NCI-H460 (cell line): ENCODE measurements at regions not wholly inside any gene's neighbourhood (a gene's known extent, or its start where the extent isn't known, plus 50 kb on each side); places are given as distances from the start of the nearest gene placed in this dataset.

Experiments used
- DNase-seq: peaks from one replicate; pipeline ENCODE4 v3.0.0-alpha.2; 2016; ENCODE audit warnings: low read depth; ENCODE audit errors: extremely low read depth

DNA sequence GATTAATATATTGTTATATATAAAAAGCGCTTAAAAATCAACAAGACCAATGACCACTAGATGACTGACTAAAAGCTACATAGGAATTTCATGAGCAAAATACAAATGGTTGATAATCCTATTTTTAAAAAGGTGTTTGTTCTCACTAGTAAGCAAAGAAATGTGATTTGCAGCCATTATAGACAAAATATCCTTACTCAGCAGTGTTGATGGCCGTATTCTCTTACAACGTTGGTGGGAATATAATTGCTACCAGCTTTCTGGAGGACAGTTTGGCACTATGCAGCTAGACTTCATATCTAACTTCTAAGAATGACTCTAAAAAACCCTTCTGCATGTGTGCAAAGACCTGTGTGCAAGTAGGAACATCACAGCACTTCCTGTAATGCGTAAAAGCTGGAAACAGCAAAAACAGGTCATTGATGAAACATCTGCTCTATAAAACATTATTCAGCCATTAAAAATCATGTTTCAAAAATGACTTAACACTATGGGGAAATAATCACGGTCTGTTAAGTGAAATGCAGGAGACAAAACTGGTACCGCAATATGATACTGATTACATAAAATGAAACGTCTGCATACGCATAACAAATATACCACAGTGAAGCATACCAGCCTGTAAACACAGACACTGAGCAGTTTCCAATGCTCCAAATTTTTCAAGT lies 70.1 kb upstream of the LINC01488 start:
- DNase-seq = no peak

DNA sequence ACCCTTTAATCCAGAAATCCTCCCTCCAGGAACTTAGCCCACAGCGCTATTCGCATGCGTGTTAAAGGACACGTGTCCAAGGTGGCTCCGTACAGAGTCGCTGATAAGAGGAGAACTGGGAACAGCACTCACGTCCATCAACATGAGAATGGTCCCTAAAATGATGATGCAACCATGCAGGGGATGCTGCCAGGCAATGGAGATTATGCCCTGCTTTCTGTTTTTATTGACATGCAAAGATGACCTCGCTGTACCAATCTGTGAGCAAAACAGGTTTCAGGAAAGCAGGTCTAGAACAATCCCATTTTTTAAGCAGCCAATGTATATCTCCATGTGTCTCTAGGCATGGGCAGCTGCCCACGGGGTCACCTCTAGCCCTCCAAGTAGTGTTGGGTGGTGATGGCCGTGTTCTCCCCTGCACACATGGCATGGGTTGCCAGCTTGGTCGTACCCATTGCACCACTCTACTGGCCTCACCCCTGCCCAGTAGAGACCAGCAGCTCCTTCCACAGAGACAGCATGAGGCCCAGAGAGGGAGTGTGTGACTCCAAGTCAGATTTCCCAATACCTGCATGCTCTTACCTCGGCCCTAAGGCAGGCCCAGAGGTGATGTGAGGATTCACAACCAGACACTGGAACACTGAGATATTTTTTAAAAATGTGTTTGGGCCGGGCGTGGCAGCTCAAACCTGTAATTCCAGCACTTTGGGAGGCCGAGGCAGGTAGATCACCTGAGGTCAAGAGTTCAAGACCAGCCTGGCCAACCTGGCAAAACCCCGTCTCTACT lies 68.3 kb upstream of the LINC01488 start:
- DNase-seq = no peak

DNA sequence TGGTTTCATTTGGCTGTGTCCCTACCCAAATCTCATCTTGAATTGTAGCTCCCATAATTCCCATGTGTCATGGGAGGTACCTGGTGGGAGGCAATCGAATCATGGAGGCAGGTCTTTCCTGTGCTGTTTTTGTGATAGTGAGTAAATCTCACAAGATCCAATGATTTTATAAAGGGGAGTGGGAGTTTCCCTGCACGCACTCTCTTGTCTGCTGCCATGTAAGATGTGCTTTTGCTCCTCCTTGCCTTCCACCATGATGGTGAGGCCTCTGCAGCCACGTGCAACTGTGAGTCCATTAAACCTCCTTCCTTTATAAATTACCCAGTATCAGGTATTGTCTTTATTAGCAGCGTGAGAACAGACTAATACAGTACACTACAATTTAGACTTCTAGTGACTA lies 67.5 kb upstream of the LINC01488 start:
- DNase-seq = no peak

DNA sequence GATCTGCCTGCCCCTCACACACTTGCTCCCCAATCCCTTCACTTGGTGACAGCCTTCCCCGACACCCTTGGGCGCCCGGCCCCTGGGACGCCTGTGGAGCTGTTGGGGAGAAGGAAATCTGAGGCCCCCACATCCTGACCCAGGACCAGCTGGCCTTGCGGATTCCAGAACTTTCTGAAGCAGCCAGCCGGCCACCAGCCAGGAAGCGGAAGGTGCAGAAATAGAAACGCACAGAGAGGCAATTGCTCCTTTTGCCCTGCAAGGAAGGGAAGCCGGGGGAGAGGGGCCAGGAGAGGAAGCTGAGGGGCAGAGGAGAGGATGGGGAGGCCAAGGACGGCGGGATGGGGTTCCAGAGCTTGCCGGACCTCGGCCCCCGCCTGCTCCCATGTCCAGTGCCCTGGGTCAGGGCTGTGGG lies 66.7 kb upstream of the LINC01488 start:
- DNase-seq = no peak

DNA sequence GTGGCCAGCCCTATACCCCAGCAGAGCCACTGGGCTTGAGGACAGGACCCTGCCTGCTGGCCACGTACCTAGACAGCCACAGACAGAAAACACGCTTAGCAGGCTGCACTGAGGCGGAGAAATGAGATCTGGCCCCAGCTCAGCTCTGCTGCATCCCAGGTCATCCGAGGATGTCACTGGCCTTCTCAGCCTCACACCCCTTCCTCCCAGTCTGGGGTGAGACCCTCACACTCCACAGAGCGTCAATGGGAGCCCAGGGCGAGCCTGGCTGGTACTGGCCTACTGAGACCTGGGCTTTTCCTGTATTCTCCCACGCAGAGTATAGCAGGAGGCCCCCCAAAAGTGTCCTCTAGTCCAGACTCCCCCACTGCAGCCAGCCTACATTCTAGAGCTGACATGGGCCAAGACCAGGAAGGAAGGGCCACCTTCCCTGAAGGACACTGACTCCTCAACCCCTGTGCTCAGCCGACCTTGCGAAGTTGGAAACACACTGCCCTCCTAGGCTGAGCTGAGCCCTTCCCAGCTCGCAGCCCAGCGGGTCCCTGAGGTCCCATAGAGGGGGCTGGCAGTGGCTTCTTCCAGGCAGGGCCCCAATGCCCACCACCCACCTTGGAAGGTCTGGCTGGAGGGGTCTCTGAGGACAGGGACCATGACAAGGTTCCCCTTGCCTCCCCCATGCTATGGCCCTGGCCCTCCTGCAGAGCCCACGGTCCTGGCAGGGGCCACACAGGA lies 65.9 kb upstream of the LINC01488 start:
- no peak for DNase-seq

DNA sequence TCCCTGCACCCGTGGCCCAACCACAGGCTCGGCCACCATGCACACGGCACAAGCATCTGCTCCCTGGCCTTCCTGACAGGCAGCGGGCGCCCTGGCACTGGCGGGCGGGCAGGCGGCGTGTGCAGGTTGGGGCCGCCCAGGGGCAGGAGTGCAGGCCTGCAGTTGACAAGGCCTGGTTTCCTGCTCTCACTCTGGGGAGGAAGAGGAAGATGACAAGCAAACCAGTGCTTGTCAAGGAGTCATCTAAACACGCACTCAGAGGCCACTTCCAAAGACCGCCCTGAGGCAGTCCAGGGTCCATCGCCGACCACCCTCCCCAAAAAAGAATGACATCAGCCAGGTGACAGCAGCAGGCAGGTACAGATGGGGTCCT lies 65.3 kb upstream of the LINC01488 start:
- DNase-seq = no peak

DNA sequence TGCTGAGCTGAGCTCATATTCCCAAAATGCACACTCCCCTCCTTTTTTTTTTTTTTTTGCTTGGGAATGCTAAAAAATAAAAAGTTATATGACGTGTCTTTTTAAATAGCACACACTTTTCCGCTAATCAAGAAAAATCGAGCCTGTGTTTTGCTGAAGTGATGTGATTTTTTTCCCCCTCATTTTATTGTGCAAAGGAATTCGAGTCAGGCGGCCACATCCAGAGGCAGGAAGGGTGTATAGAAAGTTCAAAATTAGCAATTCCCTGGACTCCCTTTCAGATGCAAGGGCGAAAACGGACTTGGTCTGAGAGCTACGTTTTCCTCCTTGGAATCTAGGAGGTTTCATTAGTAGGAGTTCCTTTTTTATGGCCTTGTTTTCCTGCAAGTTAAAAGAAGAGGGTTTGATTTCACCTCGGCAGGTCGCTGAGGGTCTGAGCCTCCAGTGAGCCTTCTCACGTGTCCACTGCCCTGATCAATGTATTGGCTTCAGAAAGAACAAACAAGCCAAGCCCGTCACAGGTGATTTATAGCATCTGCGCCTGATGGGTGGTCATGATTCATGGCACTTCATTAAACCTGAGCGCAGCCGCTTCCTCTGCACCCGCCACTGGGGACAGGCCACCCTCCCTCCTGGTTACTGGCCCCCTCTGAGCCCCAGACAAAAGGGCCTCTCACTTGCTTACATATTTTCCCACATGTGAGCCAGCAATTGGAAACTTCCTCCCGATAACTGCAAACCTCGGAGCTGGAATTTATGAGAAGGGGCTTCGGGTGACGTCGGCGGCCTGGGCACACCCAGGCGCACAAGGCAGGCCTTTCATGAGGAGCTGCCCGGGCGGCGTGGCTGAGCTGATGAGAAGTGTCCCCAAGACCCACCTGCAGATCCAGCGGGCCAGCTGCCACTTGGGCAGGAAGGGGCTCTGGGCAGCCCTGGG lies 64.4 kb upstream of the LINC01488 start:
- no peak for DNase-seq

DNA sequence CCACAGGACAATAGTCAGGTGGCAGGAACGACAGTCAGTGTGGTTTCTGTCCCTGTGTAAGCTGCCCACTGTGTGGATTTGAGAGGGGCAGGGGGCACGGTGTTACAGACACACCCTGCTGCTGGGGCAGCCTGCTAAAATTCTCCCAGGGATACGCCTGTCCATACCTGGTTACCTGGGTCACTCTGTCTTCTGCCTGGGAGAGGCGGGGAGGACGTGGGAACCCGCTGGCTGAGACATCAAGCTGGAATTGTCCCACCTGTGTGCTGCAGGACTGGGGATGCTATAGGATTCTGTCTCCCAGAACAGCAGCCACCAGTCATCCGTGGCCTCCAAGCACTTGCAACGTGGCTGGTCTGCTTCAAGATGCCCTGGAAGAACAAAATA lies 63.8 kb upstream of the LINC01488 start:
- DNase-seq = no peak

DNA sequence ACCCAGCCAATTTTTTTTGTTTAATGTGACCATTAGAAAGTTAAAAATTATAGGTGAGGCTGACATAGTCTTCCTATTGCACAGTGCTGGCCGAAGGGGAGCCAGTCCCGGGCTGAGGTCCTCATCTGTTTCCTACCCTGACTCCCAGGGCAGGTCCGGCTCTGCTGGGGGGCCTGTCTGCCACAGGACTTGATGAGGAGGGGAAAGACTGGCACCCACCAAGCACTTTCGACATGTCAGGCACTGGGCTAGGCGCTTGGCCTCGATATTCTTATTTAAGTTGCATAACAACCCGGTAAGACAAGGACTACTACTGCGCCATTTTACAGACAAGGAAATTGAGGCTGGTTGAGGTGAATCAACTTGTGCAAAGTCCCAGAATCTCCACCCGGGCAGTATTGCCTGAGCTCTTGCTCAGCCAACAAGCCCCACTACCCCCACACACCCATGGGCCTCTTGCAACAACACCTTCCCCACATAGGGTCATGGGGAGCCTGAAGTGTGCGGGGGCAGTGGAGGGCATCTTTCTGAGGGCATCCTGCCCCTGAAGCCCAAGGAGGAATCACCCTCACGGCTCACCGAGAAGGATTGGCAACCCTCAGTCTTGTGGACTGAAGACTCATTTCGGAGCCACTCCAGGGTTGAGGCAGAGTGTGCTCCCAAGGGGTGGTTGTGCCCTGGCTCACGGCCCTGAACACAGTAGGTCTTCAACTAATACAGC lies 62.7 kb upstream of the LINC01488 start:
- DNase-seq = no peak

DNA sequence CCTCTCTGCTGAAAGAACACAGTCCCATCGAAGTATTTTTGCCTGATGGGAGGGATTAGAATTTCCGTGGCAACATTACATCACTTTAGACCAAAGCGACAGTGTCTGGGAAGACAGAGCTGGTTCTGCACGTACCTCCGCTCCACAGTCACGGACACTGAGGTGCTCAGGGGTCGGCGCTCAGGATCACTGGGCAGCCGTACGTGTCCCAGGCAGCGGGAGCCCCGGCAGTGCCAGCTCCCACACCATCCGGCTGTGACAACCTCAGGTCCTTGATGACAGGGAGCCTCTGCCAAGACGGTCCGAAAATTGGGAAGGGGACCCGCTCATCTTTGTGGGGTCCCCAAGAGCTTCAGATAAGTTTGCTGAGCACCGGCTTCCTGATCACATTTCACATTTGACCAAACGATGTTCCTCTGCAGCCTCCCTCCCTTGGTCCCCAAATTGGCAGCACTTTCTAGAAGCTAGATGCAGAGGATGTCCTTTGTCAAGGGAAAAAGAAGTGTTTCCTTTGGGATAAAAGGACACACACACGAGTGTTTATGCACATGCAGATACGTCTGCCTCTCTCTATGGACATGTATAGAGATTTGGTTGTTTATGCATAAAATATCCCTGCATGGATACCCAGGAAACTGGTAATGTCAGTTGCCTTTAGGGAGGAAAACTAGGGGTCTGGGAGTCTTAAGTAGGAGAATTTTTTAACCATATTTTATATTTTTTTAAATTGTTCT lies 61.6 kb upstream of the LINC01488 start:
- no peak for DNase-seq

DNA sequence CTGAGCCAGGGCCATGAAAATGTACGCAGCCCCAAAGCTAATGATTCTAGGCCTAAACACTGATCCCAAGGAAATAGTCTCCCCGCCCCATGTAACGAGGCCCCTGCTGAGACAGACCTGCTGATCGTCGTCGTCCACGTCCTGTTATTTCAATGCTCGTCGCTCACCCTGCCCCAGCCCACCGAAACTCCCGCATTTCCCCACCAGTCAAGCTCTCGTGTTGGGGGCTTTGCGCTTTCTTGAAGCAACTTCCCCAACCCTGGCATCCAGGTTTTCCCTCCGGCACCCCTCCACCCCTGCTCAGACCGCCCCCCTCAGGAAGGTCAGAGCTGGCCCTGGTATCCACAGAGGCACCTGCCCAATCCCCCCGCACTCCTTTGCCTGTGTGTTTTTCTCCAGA lies 58.8 kb upstream of the LINC01488 start:
- no peak for DNase-seq

DNA sequence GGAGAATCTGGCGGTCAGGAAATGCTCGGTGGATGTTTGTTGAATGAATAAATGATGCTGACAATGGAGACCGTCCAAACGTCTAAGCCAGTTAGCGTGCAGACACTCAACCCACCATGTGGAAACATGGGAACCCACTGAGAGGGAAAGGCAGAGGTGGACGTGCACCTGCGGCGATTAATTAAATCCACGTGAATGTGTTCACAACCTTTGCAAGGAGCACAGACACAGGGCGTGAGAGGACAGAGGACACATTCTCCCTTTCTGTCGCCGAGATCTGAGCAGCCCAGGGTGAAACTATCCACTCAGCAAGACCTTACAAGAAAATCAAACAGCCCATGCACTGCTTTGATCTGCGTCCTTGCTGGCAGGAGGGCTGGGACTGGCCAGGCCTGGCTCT lies 58.3 kb upstream of the LINC01488 start:
- DNase-seq = no peak

DNA sequence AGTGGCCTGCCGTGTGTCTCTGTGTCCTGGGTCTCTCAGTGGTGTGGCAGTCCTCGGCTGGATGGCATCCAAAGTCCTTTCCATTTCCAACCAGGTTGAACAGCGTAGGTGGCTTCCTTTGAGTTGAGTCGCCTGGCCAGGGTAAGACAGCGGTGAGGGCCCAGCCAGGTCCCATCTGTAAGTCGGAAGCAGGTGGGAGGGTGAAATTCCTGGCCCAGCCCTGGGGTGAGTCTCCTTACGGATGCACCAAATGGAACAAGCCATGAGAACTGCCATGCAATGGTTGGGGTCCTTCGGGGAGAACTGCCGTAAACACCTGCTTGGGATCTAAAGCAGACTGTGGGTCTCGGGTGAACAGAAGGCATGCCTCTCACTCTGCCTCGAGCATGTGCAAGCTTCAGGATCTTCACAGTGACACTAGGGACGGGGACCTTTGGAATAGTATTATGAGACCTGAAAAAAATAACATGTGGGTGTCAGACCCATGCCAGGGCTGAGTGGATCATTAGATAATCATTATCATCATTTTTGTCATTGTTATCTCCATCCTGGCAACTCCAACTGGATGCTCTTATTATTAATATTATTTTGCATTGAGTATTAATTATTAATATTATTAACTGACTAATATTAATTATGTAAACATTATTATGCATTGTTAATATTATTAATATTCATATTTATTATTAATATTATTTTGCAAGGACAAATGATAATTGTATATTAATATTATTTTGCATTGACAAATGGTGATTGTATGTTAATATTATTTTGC lies 57.7 kb upstream of the LINC01488 start:
- DNase-seq = no peak

DNA sequence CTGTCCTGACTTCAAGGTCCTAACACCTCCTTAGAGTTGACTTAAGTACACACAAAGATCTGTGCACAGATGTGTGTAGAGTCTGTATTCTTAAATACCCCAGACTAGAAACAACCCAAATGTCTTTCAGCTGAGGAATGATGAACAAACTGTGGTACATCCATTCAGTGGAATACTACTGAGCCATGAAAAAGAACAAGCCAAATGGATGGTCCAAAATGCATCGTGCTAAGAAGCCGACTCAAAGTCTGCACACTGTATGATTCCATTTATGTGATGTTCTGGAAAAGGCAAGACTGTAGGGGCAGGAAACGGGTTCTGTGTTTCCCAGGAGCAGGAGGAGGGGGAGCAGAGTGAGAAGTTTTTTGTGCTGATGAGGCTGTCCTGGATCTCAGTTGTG lies 56.7 kb upstream of the LINC01488 start:
- DNase-seq = no peak

DNA sequence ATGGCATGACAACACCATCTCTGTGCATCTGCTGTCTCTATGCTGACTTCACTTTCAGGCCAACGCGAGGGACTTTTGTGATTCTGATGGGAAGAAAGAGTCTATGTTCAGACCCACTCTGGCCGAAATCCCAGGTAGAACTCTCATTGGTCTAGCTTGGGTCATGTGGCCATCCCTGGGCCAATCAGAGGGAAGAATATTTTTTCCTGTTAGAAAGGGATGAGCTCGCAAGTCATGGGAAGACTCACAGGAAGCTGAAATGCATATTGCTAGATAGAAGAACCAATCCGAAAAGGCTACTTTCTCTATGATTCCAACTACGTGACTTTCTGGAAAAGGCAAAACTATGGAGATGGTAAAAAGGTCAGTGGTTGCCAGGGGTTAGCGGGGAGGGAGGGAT lies 56.0 kb upstream of the LINC01488 start:
- DNase-seq = no peak

DNA sequence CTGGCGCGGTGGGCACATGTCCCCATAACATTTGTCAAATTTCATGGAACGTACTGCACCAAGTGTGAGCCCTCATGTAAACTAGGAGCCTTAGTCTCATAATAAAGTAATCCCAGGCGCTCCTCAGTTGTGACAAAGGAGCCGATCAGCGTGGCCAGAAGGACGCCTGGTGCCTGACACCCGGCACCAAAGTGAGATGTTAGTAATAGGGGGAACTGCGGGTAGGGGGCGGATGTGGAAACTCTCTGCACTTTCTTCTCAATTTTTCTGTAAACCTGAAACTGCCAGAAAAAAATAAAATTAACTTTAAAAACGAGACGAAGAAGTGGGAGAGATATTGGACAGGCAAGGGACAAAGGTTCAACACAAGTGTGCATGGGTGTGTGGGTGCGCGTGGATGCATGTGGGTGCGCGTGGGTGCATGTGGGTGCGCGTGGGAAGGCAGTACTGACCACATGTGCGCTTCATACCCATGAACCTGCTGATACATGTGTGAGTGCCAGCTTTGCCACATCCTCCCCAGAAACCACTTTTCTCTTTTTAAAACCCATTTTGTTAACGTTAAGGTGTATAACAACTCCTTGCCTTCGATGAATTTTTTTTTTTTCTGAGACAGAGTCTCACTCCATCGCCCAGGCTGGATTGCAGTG lies 55.4 kb upstream of the LINC01488 start:
- DNase-seq = no peak

DNA sequence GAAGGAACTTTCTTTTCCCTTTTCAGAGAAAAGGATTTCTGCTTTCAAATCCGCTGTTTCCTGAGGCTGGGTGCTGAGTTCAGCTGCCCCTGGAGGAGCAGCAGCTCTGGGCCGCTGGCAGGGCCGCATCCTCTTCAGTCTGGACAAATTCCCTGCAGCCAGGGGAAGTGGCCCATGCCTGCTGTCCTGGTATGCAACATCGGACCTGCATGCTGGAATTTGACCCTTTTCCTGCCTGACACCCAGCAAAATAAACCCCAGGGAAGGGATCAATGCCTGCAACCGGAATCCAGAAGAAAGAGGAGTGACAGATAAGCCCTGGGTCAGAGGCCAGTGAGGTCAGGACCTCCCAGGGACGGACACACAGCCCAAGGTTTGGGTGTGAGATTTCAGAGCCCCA lies 54.1 kb upstream of the LINC01488 start:
- no peak for DNase-seq
